Gastroesophageal sphincter (tissue), 4 donors: ENCODE measurements at regions not wholly inside any gene's neighbourhood (a gene's known extent, or its start where the extent isn't known, plus 50 kb on each side); places are given as distances from the start of the nearest gene placed in this dataset.

Experiments
- ATAC-seq: fragments of 150-250 bp; one replicate; pipeline ENCODE4 v1.9.1; 2016; ENCODE audit warnings: mild to moderate bottlenecking, moderate library complexity
- H3K27ac ChIP-seq, 4 donors: fragments of 200-600 bp; sonication (generic) in 3 of 4; 1 replicate in 3 of 4; 2 replicates in 1 of 4; pipeline ENCODE4 v1.5.1; 2016 to 2019
- H3K27me3 ChIP-seq: fragments of 200-600 bp; sonication (generic); one replicate; pipeline ENCODE4 v1.5.1; 2019
- H3K36me3 ChIP-seq, 2 donors: fragments of 200-600 bp; sonication (generic); one replicate each; pipeline ENCODE4 v1.5.1; 2019; ENCODE audit warnings: control low read depth in 1 of 2
- H3K4me1 ChIP-seq, 3 donors: fragments of 200-600 bp; sonication (generic); 1 replicate in 2 of 3; 2 replicates in 1 of 3; pipeline ENCODE4 v1.5.1; 2016 to 2019; ENCODE audit warnings: control low read depth in 2 of 3
- H3K4me3 ChIP-seq, 2 donors: fragments of 200-600 bp; sonication (generic); one replicate each; pipeline ENCODE4 v1.5.1; 2019; ENCODE audit warnings: mild to moderate bottlenecking in 1 of 2, moderate library complexity in 1 of 2
- H3K9me3 ChIP-seq, 3 donors: fragments of 200-600 bp; sonication (generic); one replicate each; pipeline ENCODE4 v1.5.1; 2017 to 2019; ENCODE audit warnings: control low read depth in 2 of 3
- EP300 ChIP-seq: sonication (generic); formaldehyde crosslinking; IDR thresholded peaks from one replicate; pipeline ENCODE4 v1.6.1; 2017; ENCODE audit warnings: antibody characterized with exemption, mild to moderate bottlenecking
- POLR2A ChIP-seq, 2 donors: fragments of 450-650 bp; IDR thresholded peaks; one replicate each; pipeline ENCODE4 v1.6.1; 2017; ENCODE audit warnings: antibody characterized with exemption in 2 of 2, mild to moderate bottlenecking in 2 of 2, moderate library complexity in 1 of 2
- POLR2AphosphoS5 ChIP-seq: sonication (generic); formaldehyde crosslinking; IDR thresholded peaks from one replicate; pipeline ENCODE4 v1.6.1; 2017; ENCODE audit warnings: antibody characterized with exemption
- WGBS, 2 donors: methylation state at CpG; one replicate each; pipeline ENCODE4 v1.1.5; 2018; ENCODE audit warnings: low coverage in 1 of 2; 5-methylcytosine and 5-hydroxymethylcytosine counted together
- TF ChIP-seq, protein P1 (sequence below), 4 experiments: fragments of 200-600 bp in 2 of 4; fragments of 450-650 bp in 2 of 4; sonication (generic) in 1 of 4; IDR thresholded peaks; one replicate each; pipeline ENCODE4 v1.5.1; 2017 to 2019; ENCODE audit warnings: antibody characterized with exemption in 4 of 4, mild to moderate bottlenecking in 2 of 4, moderate library complexity in 2 of 4

DNA sequence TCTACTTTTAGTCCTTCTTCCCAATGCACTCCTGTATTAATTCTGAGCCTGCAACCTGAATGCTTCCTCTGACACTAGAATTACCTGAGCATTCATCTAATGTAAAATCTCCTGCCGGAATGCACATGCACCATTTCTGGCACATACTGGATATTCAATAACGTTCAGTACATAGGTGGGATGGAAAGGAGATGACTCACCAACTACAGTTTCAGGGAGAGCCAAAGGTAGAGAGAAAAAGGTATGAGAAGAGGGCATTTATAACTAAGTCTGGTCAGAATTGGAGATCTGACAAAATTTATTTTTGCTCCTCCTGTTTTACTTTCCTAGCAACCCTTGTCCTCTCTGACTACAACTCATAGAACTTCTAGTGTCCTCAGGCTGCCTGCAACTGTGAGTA lies 1954.1 kb upstream of the CELF4 start:
- Histone ChIP-seq H3K4me1 (no peaks in the 10 kb centered on the region), H3K4me3 (no peak overlapping the region), H3K9me3 (no peaks in the 10 kb centered on the region), H3K36me3 (no peaks in the 10 kb centered on the region), H3K27ac (no peak overlapping the region), H3K27me3 (no peaks in the 10 kb centered on the region)
- 75% methylated on average over 2 of the region's 2 CpGs; no CpG with 5 or more reads in 1 of the 2 donors for WGBS, 2 donors
- TF ChIP-seq POLR2AphosphoS5 (no peak), POLR2A (IDR thresholded peaks at IDR 0.05) (no peak), EP300 (no peak)
- TF ChIP-seq, protein P1, sequence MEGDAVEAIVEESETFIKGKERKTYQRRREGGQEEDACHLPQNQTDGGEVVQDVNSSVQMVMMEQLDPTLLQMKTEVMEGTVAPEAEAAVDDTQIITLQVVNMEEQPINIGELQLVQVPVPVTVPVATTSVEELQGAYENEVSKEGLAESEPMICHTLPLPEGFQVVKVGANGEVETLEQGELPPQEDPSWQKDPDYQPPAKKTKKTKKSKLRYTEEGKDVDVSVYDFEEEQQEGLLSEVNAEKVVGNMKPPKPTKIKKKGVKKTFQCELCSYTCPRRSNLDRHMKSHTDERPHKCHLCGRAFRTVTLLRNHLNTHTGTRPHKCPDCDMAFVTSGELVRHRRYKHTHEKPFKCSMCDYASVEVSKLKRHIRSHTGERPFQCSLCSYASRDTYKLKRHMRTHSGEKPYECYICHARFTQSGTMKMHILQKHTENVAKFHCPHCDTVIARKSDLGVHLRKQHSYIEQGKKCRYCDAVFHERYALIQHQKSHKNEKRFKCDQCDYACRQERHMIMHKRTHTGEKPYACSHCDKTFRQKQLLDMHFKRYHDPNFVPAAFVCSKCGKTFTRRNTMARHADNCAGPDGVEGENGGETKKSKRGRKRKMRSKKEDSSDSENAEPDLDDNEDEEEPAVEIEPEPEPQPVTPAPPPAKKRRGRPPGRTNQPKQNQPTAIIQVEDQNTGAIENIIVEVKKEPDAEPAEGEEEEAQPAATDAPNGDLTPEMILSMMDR (IDR thresholded peaks at IDR 0.05): no peak
- ATAC-seq: no peak

DNA sequence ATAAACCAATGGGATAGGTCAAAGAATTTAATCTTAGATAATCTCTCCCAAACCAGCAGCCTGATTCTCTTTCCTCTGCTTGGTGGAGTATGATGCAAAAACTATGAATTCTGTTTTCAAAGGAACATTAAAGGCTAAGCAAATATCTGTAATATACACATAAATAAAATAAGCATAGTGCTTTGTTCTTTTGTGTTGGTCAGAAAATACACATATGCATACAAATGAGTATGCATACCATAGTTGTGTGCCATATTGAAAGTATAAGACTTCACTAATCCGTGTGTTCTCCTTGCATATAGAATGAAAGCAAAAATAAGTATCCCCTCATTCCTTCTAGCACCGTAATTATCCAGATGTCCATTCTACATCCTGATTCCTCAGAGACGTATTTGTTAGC lies 1949.7 kb upstream of the CELF4 start:
- TF ChIP-seq POLR2AphosphoS5: no peak
- no peak for TF ChIP-seq POLR2A (IDR thresholded peaks at IDR 0.05)
- no peak for TF ChIP-seq EP300
- TF ChIP-seq, protein P1 (IDR thresholded peaks at IDR 0.05): no peak
- H3K4me3 ChIP-seq: no peak overlapping the region
- H3K27ac ChIP-seq: no peak overlapping the region
- no peak for ATAC-seq
- H3K36me3 ChIP-seq: no peaks in the 10 kb centered on the region
- WGBS, 2 donors: 90 to 91% methylated on average over 3 of the region's 3 CpGs
- no peaks in the 10 kb centered on the region for H3K27me3 ChIP-seq
- H3K9me3 ChIP-seq: no peaks in the 10 kb centered on the region
- H3K4me1 ChIP-seq: no peaks in the 10 kb centered on the region

DNA sequence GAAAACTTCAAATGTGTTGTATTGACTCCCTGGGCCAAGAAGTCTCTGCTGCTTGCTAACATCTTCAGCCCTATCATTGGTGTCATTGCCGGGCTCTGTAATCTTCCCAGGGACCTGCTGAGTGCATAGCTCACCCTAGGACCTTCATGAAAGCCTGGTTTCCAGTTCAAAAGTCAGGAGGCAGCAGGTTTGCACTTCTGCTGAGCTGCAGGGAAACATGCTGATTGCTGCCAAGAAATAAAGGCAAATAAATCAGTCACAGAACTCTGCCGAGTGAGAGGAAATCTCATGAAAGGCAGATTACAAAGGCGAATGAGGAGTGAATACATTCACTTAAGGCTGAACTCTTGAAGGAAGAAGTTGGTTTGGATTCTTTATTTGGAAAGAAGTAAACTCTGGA lies 1947.6 kb upstream of the CELF4 start:
- H3K27me3 ChIP-seq: no peaks in the 10 kb centered on the region
- no peak overlapping the region for H3K4me3 ChIP-seq
- no peaks in the 10 kb centered on the region for H3K36me3 ChIP-seq
- 40 to 48% methylated on average over 2 to 3 of the region's 3 CpGs for WGBS, 2 donors
- no peaks in the 10 kb centered on the region for H3K4me1 ChIP-seq
- no peak overlapping the region for H3K27ac ChIP-seq
- H3K9me3 ChIP-seq: no peaks in the 10 kb centered on the region
- ATAC-seq: no peak
- TF ChIP-seq POLR2A (IDR thresholded peaks at IDR 0.05): no peak
- TF ChIP-seq EP300: no peak
- no peak for TF ChIP-seq POLR2AphosphoS5
- TF ChIP-seq, protein P1 (IDR thresholded peaks at IDR 0.05): no peak

DNA sequence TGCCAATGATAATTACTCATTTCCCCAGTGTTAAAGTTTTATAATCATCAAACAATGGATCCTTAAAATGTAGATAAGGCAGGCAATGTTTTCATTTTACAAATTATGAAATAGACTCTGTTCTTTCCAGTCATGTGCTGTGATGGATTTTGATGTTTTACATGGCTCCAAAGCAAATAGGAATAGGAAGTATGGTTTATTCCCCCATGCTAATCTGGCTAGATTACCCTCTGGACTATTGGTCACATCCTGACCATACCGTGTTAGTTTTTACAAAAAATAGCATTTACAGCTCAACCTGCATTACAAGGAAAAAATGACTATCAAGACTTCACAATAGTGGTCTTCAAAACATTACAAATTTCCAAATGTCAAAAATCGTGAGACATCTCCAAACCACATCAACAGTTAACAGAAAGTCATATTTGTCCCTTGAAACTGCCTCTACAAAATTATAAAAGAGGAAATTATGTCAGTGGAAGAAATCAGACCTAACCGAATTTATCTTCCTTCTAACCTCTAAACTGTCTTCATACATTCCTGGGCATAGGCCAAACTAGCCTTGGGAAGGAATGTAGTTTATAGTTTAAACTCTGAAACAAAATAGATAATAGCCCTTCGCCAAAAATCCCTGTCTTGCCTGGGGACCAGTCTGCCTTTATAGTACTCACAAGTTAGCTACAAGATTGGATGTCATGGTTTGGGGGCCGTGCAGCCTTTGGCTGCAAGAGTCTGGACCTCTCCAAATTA lies 1941.2 kb upstream of the CELF4 start:
- WGBS, 2 donors: 55 to 63% methylated on average over 5 of the region's 5 CpGs
- no peak for ATAC-seq
- Histone ChIP-seq H3K36me3 (no peaks in the 10 kb centered on the region), H3K4me1 (no peaks in the 10 kb centered on the region), H3K27ac (no peak overlapping the region), H3K4me3 (no peak overlapping the region), H3K27me3 (no peaks in the 10 kb centered on the region), H3K9me3 (no peaks in the 10 kb centered on the region)
- TF ChIP-seq, protein P1 (IDR thresholded peaks at IDR 0.05): no peak
- TF ChIP-seq POLR2AphosphoS5 (no peak), POLR2A (IDR thresholded peaks at IDR 0.05) (no peak), EP300 (no peak)

DNA sequence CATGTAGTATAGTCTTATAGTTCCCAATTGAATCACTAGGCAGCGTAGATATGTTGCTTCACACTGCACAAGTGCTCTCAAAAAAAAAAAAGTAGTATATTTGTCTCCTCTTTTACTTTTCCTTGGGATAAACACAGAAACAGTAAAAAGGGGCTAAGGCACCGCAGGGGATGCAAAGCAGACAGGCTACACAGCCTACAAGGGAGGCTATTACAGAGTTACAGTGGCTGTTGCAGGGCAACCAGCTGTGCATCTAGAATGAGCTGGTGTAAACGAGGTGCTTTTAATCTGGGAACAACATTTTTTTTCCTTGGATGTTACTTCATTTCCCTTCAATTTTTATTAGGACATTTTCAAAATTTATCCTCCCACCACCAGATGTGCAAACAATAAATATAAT lies 1934.7 kb upstream of the CELF4 start:
- Histone ChIP-seq H3K4me3 (no peak overlapping the region), H3K9me3 (no peaks in the 10 kb centered on the region), H3K36me3 (no peaks in the 10 kb centered on the region), H3K27me3 (no peaks in the 10 kb centered on the region), H3K4me1 (no peaks in the 10 kb centered on the region), H3K27ac (no peak overlapping the region)
- no peak for ATAC-seq
- 68 to 88% methylated on average over 3 of the region's 3 CpGs for WGBS, 2 donors
- TF ChIP-seq POLR2A (IDR thresholded peaks at IDR 0.05): no peak
